HepG2 (cell line): ENCODE measurements at regions not wholly inside any gene's neighbourhood (a gene's known extent, or its start where the extent isn't known, plus 50 kb on each side); places are given as distances from the start of the nearest gene placed in this dataset.

Experiments used
- ATAC-seq: fragments of 200-7000 bp; cut with Tn5 transposase; 3 replicates; pipeline ENCODE4 v1.9.1; 2020; ENCODE audit warnings: mild to moderate bottlenecking, moderate library complexity
- BruUV-seq: library from RNA; stranded (reverse); fragments of 400-500 nt; replicated peaks from 2 replicates; lab custom pipeline; 2021; lab: Mats Ljungman, UMichigan
- CTCF ChIA-PET: fragments of 300-600 bp; formaldehyde crosslinking; extraction: SDS; loops from one replicate; lab custom pipeline; 2021; ENCODE audit warnings: low total read pairs, inconsistent platforms, low intra/inter-chr PET ratio; lab: Yijun Ruan, JAX
- POLR2A ChIA-PET: fragments of 350-600 bp; sonication (Branson Sonifier 250); formaldehyde crosslinking; loops from one replicate; lab custom pipeline; 2020; ENCODE audit warnings: antibody characterized with exemption, inconsistent platforms; lab: Yijun Ruan, JAX
- DNase-seq: peaks from one replicate; pipeline ENCODE4 v3.0.0-alpha.2; 2015; ENCODE audit warnings: low spot score
- FAIRE-seq: peaks from 3 replicates; lab custom pipeline; 2011; peaks lifted over from hg19 to GRCh38; lab: Jason Lieb, UNC
- H2AFZ ChIP-seq: one replicate; pipeline ENCODE4 v1.6.1; 2011; ENCODE audit warnings: low read length, inconsistent platforms
- H3K27ac ChIP-seq: fragments of 300-600 bp; 3 replicates; pipeline ENCODE4 v1.8.0; 2011; ENCODE audit warnings: mixed run types, mild to moderate bottlenecking, mixed read lengths, low read length, inconsistent platforms; ENCODE audit not compliant: insufficient read depth; ENCODE audit errors: extremely low read length
- H3K27me3 ChIP-seq, 2 experiments: fragments of 200-600 bp in 1 of 2; 2 replicates in 1 of 2; 3 replicates in 1 of 2; pipeline versions ENCODE4 v1.6.0 to v1.8.0; 2011; ENCODE audit warnings: low read length in 2 of 2, mild to moderate bottlenecking in 2 of 2, moderate library complexity in 2 of 2, inconsistent platforms in 1 of 2; ENCODE audit not compliant: insufficient read depth in 2 of 2, control insufficient read depth in 1 of 2
- H3K36me3 ChIP-seq, 2 experiments: fragments of 200-600 bp in 1 of 2; replicated peaks in 1 of 2; 2 replicates in 1 of 2; 3 replicates in 1 of 2; pipeline versions ENCODE4 v1.5.1 to v1.8.0; 2011; ENCODE audit warnings: low read length in 2 of 2, inconsistent platforms in 1 of 2; ENCODE audit not compliant: insufficient read depth in 2 of 2, control insufficient read depth in 1 of 2
- H3K4me1 ChIP-seq: 2 replicates; pipeline ENCODE4 v1.5.1; 2012; ENCODE audit warnings: low read length, inconsistent platforms; ENCODE audit not compliant: insufficient read depth
- H3K4me2 ChIP-seq: 2 replicates; pipeline ENCODE4 v1.6.0; 2011; ENCODE audit warnings: low read depth, low read length, inconsistent platforms
- H3K4me3 ChIP-seq, 3 experiments: fragments of 200-600 bp in 1 of 3; sonication (generic), shearing (Covaris generic) in 1 of 3; replicated peaks in 1 of 3; 2 replicates each; pipeline ENCODE4 v1.5.1; 2011 to 2016; ENCODE audit warnings: low read length in 3 of 3, inconsistent platforms in 2 of 3, low read depth in 2 of 3, mild to moderate bottlenecking in 2 of 3, control low read depth in 1 of 3, mixed read lengths in 1 of 3; ENCODE audit not compliant: insufficient read depth in 1 of 3
- H3K79me2 ChIP-seq: one replicate; pipeline ENCODE4 v1.6.1; 2011; ENCODE audit warnings: low read length, inconsistent platforms; ENCODE audit not compliant: insufficient read depth
- H3K9ac ChIP-seq: 2 replicates; pipeline ENCODE4 v1.6.0; 2011; ENCODE audit warnings: mild to moderate bottlenecking, low read depth, low read length, inconsistent platforms; ENCODE audit not compliant: insufficient read depth
- H3K9me3 ChIP-seq: 2 replicates; pipeline ENCODE4 v1.5.1; 2012; ENCODE audit warnings: mild to moderate bottlenecking, low read length
- H4K20me1 ChIP-seq: 2 replicates; pipeline ENCODE4 v1.6.0; 2011; ENCODE audit warnings: inconsistent platforms, mild to moderate bottlenecking, low read length, moderate library complexity; ENCODE audit not compliant: insufficient read depth
- ASH2L ChIP-seq: fragments of 300-600, 200-600 bp; sonication (generic); IDR thresholded peaks from 2 replicates; pipeline ENCODE4 v1.7.0; 2017; ENCODE audit warnings: low read depth, mild to moderate bottlenecking, moderate library complexity, mixed read lengths, low read length; ENCODE audit not compliant: insufficient read length
- DR1 ChIP-seq: sonication (generic); formaldehyde crosslinking; IDR thresholded peaks from 2 replicates; pipeline ENCODE4 v1.8.0; 2021; ENCODE audit warnings: mild to moderate bottlenecking, missing genetic modification reagents, inconsistent platforms
- IRX3 ChIP-seq: sonication (generic); formaldehyde crosslinking; IDR thresholded peaks from 2 replicates; pipeline ENCODE4 v1.8.1; 2023; ENCODE audit warnings: mild to moderate bottlenecking, low read depth, missing genetic modification reagents, borderline replicate concordance
- RELA ChIP-seq: sonication (generic); formaldehyde crosslinking; IDR thresholded peaks from 2 replicates; pipeline ENCODE4 v1.4.0; 2020; ENCODE audit warnings: missing genetic modification reagents
- ZNF598 ChIP-seq: sonication (generic); formaldehyde crosslinking; IDR thresholded peaks from 2 replicates; pipeline ENCODE4 v1.5.1; 2020; ENCODE audit warnings: mild to moderate bottlenecking, missing genetic modification reagents, borderline replicate concordance
- ZNF746 ChIP-seq: sonication (generic); formaldehyde crosslinking; IDR thresholded peaks from 2 replicates; pipeline ENCODE4 v1.8.0; 2022; ENCODE audit warnings: mild to moderate bottlenecking, missing genetic modification reagents
- WGBS: methylation state at CpG from one replicate; pipeline ENCODE4 v1.1.6; 2017; ENCODE audit warnings: low lambda C conversion rate; 5-methylcytosine and 5-hydroxymethylcytosine counted together
- in situ Hi-C: cut with HindIII; loops from 2 replicates; pipeline ENCODE4 v1.10.0; 2017; ENCODE audit warnings: low pct_unique_long_range_greater_than_20kb; ENCODE audit not compliant: extremely low pct_ligation_motif_present
- intact Hi-C: fragments of 100-400 bp; cut with micrococcal nuclease; formaldehyde crosslinking; loops from one replicate; pipeline ENCODE4 v1.10.0; 2022; ENCODE audit not compliant: unreplicated experiment
- TF ChIP-seq, protein P1 (sequence below): conservative IDR thresholded peaks from 2 replicates; pipeline ENCODE4 v1.6.1; 2018; ENCODE audit warnings: missing genetic modification reagents

GRCh38 chr17:68805609-68806008 is 149.6 kb downstream of the ABCA8 start:
- no peak for TF ChIP-seq RELA (CRISPR knock-in tag)
- ATAC-seq (no peak), DNase-seq (no peak), FAIRE-seq (no peak)
- Histone ChIP-seq H3K9me3 (no peaks in the 10 kb centered on the region), H3K4me3 (no peak overlapping the region), H2AFZ (no peak overlapping the region), H3K36me3 (no peaks in the 10 kb centered on the region), H3K9ac (no peak overlapping the region), H3K79me2 (no peaks in the 10 kb centered on the region), H3K4me1 (peaks cover 19% of the 10 kb centered on the region), H3K27ac (no peak overlapping the region), H3K27me3 (no peaks in the 10 kb centered on the region), H3K4me2 (no peak overlapping the region), H4K20me1 (no peaks in the 10 kb centered on the region)
- BruUV-seq: no TSS peak
- intact Hi-C loops: no loop called here
- ChIA-PET CTCF (no interaction called here), POLR2A (interaction anchor here (1.5 kb wide), 1 partner anchor 16 kb away, joined by 5 read pairs; no protein-coding TSS in a partner anchor)
- 95% methylated on average over 1 of the region's 1 CpG for WGBS
- in situ Hi-C loops: no loop called here

DNA sequence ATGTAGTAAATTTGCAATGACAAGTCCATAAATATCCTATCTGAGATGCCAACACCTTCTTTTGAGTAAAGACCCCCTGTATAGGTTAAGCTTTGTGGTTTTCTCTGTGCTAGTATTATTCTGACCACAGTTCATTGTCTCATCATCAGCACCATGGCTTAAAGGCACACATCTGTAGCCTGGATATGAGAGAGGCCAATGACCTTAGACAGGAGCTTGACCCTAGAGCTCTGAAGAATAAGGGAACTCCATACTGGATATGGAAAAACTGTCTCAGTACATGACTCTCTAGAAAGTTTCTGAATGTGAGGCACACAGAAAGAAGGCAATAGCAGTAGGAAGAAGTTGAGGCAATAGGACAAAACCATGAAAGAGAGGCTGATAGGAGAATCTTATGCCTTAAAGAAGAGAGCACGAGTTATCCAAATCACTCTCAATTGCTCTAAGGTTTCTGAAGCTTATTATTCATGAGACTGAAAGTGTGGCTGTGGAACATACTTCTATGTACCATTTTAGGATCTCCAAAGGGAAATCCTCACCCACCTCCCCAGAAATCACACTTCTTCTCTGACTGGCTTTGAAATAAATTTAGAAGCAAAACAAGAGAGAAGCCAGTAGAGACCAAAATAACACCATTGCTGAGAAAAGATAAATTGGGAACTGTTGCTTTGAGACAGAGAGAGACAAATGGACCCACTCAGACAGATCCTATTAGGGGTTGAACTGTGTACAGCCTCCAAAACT is 150.2 kb downstream of the ABCA8 start:
- Histone ChIP-seq H3K36me3 (no peaks in the 10 kb centered on the region), H3K9me3 (no peaks in the 10 kb centered on the region), H3K4me3 (no peak overlapping the region), H3K4me1 (peaks cover 19% of the 10 kb centered on the region), H3K79me2 (no peaks in the 10 kb centered on the region), H3K9ac (no peak overlapping the region), H2AFZ (no peak overlapping the region), H3K27me3 (no peaks in the 10 kb centered on the region), H3K4me2 (no peak overlapping the region), H4K20me1 (no peaks in the 10 kb centered on the region), H3K27ac (no peak overlapping the region)
- TF ChIP-seq ZNF746 (CRISPR knock-in tag) (no peak), ASH2L (no peak), ZNF598 (no peak), IRX3 (CRISPR knock-in tag) (no peak), DR1 (CRISPR knock-in tag) (no peak)
- TF ChIP-seq, protein P1, sequence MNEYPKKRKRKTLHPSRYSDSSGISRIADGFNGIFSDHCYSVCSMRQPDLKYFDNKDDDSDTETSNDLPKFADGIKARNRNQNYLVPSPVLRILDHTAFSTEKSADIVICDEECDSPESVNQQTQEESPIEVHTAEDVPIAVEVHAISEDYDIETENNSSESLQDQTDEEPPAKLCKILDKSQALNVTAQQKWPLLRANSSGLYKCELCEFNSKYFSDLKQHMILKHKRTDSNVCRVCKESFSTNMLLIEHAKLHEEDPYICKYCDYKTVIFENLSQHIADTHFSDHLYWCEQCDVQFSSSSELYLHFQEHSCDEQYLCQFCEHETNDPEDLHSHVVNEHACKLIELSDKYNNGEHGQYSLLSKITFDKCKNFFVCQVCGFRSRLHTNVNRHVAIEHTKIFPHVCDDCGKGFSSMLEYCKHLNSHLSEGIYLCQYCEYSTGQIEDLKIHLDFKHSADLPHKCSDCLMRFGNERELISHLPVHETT (CRISPR knock-in tag): no peak
- POLR2A ChIA-PET: interaction anchor here (1.5 kb wide), 1 partner anchor 17 kb away, joined by 5 read pairs; no protein-coding TSS in a partner anchor
- no TSS peak for BruUV-seq
- WGBS: 94% methylated on average over 1 of the region's 1 CpG
- DNase-seq (no peak), FAIRE-seq (no peak), ATAC-seq (no peak)
- intact Hi-C loops (no loop called here), in situ Hi-C loops (no loop called here)
- CTCF ChIA-PET: no interaction called here
